Breast epithelium (tissue), 4 donors: ENCODE measurements at regions not wholly inside any gene's neighbourhood (a gene's known extent, or its start where the extent isn't known, plus 50 kb on each side); places are given as distances from the start of the nearest gene placed in this dataset.

Experiments
- DNase-seq, 2 donors: peaks; one replicate each; pipeline ENCODE4 v3.0.0-alpha.2; 2019; ENCODE audit warnings: low spot score in 2 of 2
- H3K27ac ChIP-seq, 2 donors: fragments of 200-600 bp; sonication (generic) in 1 of 2; one replicate each; pipeline ENCODE4 v1.5.1; 2016 to 2019; ENCODE audit warnings: mild to moderate bottlenecking in 1 of 2
- H3K27me3 ChIP-seq, 2 donors: fragments of 200-600 bp; sonication (generic) in 1 of 2; one replicate each; pipeline versions ENCODE4 v1.5.1 to v1.6.0; 2017 to 2019; ENCODE audit warnings: control low read depth in 1 of 2, mild to moderate bottlenecking in 1 of 2
- H3K36me3 ChIP-seq: fragments of 200-600 bp; one replicate; pipeline ENCODE4 v1.5.1; 2019
- H3K4me1 ChIP-seq, 2 donors: fragments of 200-600 bp; sonication (generic); one replicate each; pipeline ENCODE4 v1.5.1; 2016 to 2019; ENCODE audit warnings: control low read depth in 1 of 2
- H3K4me3 ChIP-seq, 3 donors: fragments of 200-600 bp; sonication (generic); 1 replicate in 2 of 3; 2 replicates in 1 of 3; pipeline ENCODE4 v1.5.1; 2016 to 2019; ENCODE audit warnings: mild to moderate bottlenecking in 3 of 3, moderate library complexity in 2 of 3
- H3K9me3 ChIP-seq, 2 donors: fragments of 200-600 bp; sonication (generic) in 1 of 2; one replicate each; pipeline ENCODE4 v1.5.1; 2016 to 2019; ENCODE audit warnings: control low read depth in 1 of 2
- CTCF ChIP-seq, 3 donors: fragments of 450-650 bp; IDR thresholded peaks; one replicate each; pipeline ENCODE4 v1.5.1; 2016 to 2017; ENCODE audit warnings: antibody characterized with exemption in 3 of 3, mild to moderate bottlenecking in 3 of 3, moderate library complexity in 3 of 3
- POLR2A ChIP-seq: fragments of 450-650 bp; IDR thresholded peaks from one replicate; pipeline ENCODE4 v1.6.1; 2016; ENCODE audit warnings: antibody characterized with exemption, mild to moderate bottlenecking, moderate library complexity
- POLR2AphosphoS5 ChIP-seq, 3 donors: sonication (generic); formaldehyde crosslinking; IDR thresholded peaks; one replicate each; pipeline ENCODE4 v1.6.1; 2017; ENCODE audit warnings: antibody characterized with exemption in 3 of 3
- intact Hi-C: fragments of 100-400 bp; cut with DNase I; formaldehyde crosslinking; loops from one replicate; pipeline ENCODE4 v1.15.1; 2023; ENCODE audit warnings: low total_unique reads

- no peaks in the 10 kb centered on the region for H3K36me3 ChIP-seq
- H3K4me3 ChIP-seq = no peak overlapping the region
- intact Hi-C loops = no loop called here
- no peak overlapping the region for H3K27ac ChIP-seq
- TF ChIP-seq POLR2AphosphoS5 (IDR thresholded peaks at IDR 0.05) = no peak
- no peak for TF ChIP-seq POLR2A
- H3K9me3 ChIP-seq = no peaks in the 10 kb centered on the region
- peaks cover 0 to 28% of the 10 kb centered on the region in 2 donors for H3K27me3 ChIP-seq
- DNase-seq = peak in 1 of 2 donors; percentile 42
- no peaks in the 10 kb centered on the region for H3K4me1 ChIP-seq
Observed at GRCh38 chr10:123570051-123570897, 95.9 kb upstream of the GPR26 start.

GRCh38 chr10:123570898-123571515, 95.1 kb upstream of the GPR26 start:
- intact Hi-C loops = no loop called here

GRCh38 chr10:123571978-123572377, 94.2 kb upstream of the GPR26 start:
- TF ChIP-seq POLR2A (no peak), CTCF (IDR thresholded peaks at IDR 0.05) (no peak), POLR2AphosphoS5 (IDR thresholded peaks at IDR 0.05) (no peak)
- Histone ChIP-seq H3K4me1 (no peaks in the 10 kb centered on the region), H3K36me3 (no peaks in the 10 kb centered on the region), H3K4me3 (no peak overlapping the region), H3K9me3 (no peaks in the 10 kb centered on the region), H3K27ac (no peak overlapping the region), H3K27me3 (peaks cover 0 to 28% of the 10 kb centered on the region in 2 donors)
- intact Hi-C loops = no loop called here
- DNase-seq = peak in 1 of 2 donors; percentile 33

More at GRCh38 chr10:123570898-123571515, 95.1 kb upstream of the GPR26 start:
- H3K27ac ChIP-seq = no peak overlapping the region
- no peaks in the 10 kb centered on the region for H3K9me3 ChIP-seq
- no peak for TF ChIP-seq POLR2AphosphoS5 (IDR thresholded peaks at IDR 0.05)
- TF ChIP-seq CTCF (IDR thresholded peaks at IDR 0.05) = no peak
- TF ChIP-seq POLR2A = no peak
- H3K4me3 ChIP-seq = no peak overlapping the region
- no peaks in the 10 kb centered on the region for H3K36me3 ChIP-seq
- H3K4me1 ChIP-seq = no peaks in the 10 kb centered on the region
- peaks cover 0 to 28% of the 10 kb centered on the region in 2 donors for H3K27me3 ChIP-seq
- DNase-seq = peak in 1 of 2 donors; percentile 39

GRCh38 chr10:123573236-123574108, 92.7 kb upstream of the GPR26 start:
- H3K27ac ChIP-seq = no peak overlapping the region
- H3K36me3 ChIP-seq = no peaks in the 10 kb centered on the region
- no peaks in the 10 kb centered on the region for H3K4me1 ChIP-seq
- peaks cover 0 to 22% of the 10 kb centered on the region in 2 donors for H3K27me3 ChIP-seq
- TF ChIP-seq CTCF (IDR thresholded peaks at IDR 0.05) = peak in 2 of 3 donors; percentile 27 to 45
- no peak for TF ChIP-seq POLR2AphosphoS5 (IDR thresholded peaks at IDR 0.05)
- H3K4me3 ChIP-seq = no peak overlapping the region
- no peaks in the 10 kb centered on the region for H3K9me3 ChIP-seq
- intact Hi-C loops = no loop called here
- DNase-seq = peak; percentile 21 to 78

- Histone ChIP-seq H3K9me3 (no peaks in the 10 kb centered on the region), H3K4me3 (no peak overlapping the region), H3K27me3 (peaks cover 0 to 22% of the 10 kb centered on the region in 2 donors), H3K27ac (no peak overlapping the region), H3K4me1 (no peaks in the 10 kb centered on the region), H3K36me3 (no peaks in the 10 kb centered on the region)
- intact Hi-C loops = no loop called here
- peak in 1 of 2 donors; percentile 37 for DNase-seq
- TF ChIP-seq CTCF (IDR thresholded peaks at IDR 0.05) (no peak), POLR2AphosphoS5 (IDR thresholded peaks at IDR 0.05) (no peak), POLR2A (no peak)
Observed at GRCh38 chr10:123574109-123574698, 92.0 kb upstream of the GPR26 start.
